ENCODE measurements at regions not wholly inside any gene's neighbourhood (a gene's known extent, or its start where the extent isn't known, plus 50 kb on each side); places are given as distances from the start of the nearest gene placed in this dataset.

- no peak for DNase-seq (ENCODE audit: low spot score)
Observed at GRCh38 chr3:11919390-11919789, 72.7 kb upstream of the TAMM41 start.

DNA sequence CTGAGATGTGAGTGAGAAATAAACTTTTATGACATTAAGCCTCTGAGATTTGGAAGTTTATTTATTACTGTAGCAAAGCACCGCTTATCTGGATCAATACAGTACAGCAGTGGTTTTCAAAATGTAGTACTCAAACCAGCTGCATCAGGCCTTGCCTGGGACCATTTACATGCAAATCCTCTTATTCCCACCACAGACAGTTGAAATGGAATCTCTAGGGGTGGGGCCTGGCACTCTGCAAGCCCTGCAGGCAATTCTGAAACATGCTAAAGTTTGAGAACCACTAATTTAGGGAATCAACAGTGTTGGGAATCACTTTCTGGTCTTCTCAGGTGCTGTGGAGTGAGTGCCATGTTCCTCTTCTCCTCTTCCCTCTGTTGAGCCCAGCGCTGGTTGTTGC, 77.8 kb upstream of the TAMM41 start:
- no peak for DNase-seq (ENCODE audit: low spot score)

DNA sequence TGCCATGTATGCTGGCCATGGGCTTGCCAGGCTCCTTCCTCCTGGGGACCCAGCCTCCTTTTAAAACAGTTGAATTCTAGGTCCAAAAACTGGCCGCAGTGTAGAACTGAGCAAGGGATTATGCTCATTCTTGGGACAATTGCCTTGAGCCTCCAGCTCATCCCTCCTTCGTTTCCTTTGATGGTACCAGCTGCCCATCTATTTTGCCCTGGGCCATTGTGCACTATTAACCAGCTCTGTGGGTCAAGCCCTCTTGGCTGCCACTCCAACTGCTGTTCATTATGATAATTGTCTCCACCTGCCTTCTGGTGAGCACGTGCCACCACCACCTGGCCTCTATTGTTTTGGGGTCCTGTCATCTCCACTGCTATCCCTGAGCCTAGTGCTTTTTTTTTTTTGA, 75.8 kb upstream of the SYN2 start:
- DNase-seq (ENCODE audit: low spot score), result no peak

DNA sequence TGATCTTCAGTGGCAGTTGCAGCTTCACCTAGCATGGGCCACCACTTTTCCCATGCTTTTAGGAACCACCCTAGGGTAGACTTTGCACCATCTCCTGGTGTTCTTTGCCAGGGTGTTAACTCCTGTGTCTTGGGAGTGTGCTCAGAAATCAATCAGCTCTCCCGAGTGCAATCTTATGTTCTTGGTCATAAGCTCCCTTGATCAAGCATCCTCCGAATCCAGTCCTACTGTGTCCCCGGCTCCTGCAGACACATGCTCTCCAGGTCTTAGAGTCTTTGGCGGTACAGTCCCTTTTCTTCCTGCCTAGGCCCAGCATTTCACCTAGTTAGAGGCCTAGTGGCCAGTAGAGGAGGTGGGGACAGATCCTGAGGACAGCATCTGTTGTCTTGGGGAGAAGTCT, 74.7 kb upstream of the SYN2 start:
- DNase-seq (ENCODE audit: low spot score), result no peak

GRCh38 chr3:11930084-11930483, 74.1 kb upstream of the SYN2 start:
- DNase-seq (ENCODE audit: low spot score), result no peak

- DNase-seq (ENCODE audit: low spot score), result no peak
Observed at GRCh38 chr3:11932636-11933035, 71.6 kb upstream of the SYN2 start.

GRCh38 chr3:11933529-11933928, 70.7 kb upstream of the SYN2 start:
- no peak for DNase-seq (ENCODE audit: low spot score)

DNA sequence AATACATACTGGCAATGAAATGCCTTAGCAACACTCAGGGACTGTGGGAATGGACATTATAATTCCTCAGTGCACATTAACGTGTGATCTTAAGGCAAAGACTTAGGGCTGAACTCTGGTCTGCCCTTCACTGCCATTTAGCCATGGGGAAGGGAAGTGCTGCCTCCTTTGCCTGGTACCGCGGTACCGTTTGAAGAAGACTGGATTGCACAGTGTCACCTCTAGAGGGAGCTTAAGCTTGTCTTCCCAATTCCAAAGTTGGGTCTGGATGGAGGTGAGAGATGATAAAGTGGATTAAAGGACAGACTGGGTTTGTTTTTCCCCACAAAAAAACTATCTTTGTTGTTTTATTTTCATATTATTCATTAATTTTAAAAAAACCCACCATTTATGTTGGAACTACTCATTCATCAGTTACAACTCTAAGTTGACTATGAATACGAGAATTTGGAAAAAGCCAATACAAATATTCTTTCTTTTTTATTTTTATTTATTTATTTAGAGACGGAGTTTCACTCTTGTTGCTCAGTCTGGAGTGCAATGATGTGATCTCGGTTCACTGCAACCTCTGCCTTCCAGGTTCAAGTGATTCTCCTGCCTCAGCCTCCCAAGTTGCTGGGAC, 60.0 kb upstream of the SYN2 start:
- DNase-seq (ENCODE audit: low spot score), result peak; percentile 50

GRCh38 chr3:11948331-11948730, 55.9 kb upstream of the SYN2 start:
- DNase-seq (ENCODE audit: low spot score), result no peak

DNA sequence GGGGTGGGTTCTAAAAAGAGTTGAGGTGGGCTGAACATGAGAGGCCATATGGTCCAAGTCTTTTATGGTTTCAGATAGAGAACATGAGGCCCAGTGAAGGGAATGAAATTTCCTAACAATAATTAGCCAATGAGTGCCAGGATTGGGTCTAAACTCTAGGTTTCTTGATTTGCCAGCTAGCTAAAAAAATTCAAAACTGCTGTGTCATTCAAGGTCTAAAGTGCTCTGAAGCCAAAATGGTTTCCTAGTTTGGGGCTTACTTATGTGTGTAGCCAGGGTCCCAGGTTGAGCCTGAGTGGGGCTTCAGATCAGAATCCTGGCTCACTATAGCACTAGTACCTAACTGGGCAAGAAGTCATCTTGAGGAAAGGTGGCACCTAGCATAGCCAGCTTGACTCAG, 55.3 kb upstream of the SYN2 start:
- no peak for DNase-seq (ENCODE audit: low spot score)

DNA sequence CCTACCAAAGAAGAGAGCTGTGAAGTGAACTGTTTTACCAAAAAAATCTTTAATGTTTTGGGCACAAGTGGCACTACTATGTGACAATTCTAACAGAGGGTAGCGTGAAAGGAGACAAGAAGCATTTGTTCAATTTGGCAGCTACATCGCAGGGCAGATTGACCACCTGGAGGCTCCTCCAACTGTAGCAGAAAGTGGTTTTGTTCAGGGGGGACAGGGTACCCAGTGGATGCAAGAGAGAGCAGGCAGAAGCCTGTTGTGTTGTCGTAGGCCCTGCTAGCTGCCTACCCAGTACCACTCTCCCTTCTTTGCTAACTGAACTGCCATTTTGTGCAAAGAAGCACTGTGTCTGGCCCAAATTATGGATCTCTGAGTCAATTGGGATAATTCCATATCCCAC, 54.8 kb upstream of the SYN2 start:
- no peak for DNase-seq (ENCODE audit: low spot score)

GRCh38 chr3:11950576-11950975, 53.6 kb upstream of the SYN2 start:
- no peak for DNase-seq (ENCODE audit: low spot score)

- no peak for DNase-seq (ENCODE audit: low spot score)
Observed at GRCh38 chr3:11953350-11953749, 50.8 kb upstream of the SYN2 start.

- no peak for DNase-seq (ENCODE audit: low spot score)
Observed at GRCh38 chr3:11953778-11954177, 50.4 kb upstream of the SYN2 start.

DNA sequence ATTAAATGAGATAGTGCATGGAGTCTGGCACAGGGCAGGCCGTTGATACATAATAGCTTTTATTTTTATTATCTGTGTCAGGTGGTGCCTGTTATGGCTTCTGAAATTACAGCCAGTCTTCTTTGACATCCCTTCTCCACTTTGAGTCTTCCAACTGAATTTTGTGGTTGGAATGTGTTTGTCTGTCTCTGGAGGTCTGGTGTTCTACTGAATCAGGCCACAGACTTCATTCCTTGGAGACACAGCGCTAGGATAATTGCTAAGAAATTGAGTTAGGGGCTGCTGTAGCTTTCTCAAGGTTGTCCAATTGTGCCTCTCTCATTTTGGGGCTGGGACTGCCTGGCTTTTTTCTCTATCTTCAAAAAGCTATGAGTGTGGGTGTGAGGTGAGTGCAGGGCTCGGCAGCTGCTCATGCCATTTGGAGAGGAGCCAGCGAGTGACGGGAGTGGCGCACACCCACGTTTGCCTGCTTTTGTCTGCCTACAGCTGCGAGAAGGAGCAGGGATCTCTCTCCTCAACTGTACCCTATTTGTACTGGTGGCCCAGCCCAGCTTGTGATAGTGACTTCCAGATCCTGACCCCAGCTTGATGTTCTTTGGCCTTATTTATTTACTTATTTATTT, 49.8 kb upstream of the SYN2 start:
- no peak for DNase-seq (ENCODE audit: low spot score)

Data from kidney tubule cell (primary cell).